ENCODE measurements at regions not wholly inside any gene's neighbourhood (a gene's known extent, or its start where the extent isn't known, plus 50 kb on each side); places are given as distances from the start of the nearest gene placed in this dataset.

DNA sequence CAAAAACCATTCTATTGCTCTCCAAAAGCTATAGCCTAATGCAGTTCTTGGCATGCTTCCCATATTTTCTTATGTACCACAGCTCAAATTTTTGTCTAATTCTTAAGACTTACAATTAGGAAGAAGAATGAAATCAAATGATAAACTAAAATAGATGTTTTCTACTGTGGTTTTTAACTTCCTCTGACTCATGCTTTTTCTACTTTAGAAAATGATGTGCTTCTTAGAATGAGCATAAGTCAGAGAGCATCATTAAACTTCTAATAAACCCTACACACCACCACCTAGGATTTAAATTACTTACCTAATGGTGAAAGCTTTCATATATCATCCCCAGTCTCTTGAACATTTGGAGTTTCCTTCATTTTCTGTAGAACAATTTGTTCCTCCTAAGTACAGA is 217.0 kb upstream of the NDST3 start:
- no peak overlapping the region for H3K4me2 ChIP-seq (ENCODE audit: low read depth, low read length, poor library complexity, severe bottlenecking)
- no peaks in the 10 kb centered on the region for H3K79me2 ChIP-seq (ENCODE audit: insufficient read depth, low read length)
- no peaks in the 10 kb centered on the region for H3F3A ChIP-seq (ENCODE audit: low read depth)
- TF ChIP-seq EZH2phosphoT487 (IDR thresholded peaks at IDR 0.05; ENCODE audit: borderline replicate concordance) = no peak
- TF ChIP-seq, protein P1, sequence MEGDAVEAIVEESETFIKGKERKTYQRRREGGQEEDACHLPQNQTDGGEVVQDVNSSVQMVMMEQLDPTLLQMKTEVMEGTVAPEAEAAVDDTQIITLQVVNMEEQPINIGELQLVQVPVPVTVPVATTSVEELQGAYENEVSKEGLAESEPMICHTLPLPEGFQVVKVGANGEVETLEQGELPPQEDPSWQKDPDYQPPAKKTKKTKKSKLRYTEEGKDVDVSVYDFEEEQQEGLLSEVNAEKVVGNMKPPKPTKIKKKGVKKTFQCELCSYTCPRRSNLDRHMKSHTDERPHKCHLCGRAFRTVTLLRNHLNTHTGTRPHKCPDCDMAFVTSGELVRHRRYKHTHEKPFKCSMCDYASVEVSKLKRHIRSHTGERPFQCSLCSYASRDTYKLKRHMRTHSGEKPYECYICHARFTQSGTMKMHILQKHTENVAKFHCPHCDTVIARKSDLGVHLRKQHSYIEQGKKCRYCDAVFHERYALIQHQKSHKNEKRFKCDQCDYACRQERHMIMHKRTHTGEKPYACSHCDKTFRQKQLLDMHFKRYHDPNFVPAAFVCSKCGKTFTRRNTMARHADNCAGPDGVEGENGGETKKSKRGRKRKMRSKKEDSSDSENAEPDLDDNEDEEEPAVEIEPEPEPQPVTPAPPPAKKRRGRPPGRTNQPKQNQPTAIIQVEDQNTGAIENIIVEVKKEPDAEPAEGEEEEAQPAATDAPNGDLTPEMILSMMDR (conservative IDR thresholded peaks at IDR 0.05; ENCODE audit: low read length) = no peak
- no peak overlapping the region for H3K4me3 ChIP-seq (ENCODE audit: low read length, poor library complexity, severe bottlenecking)
- H3K9me2 ChIP-seq (replicated peaks; ENCODE audit: low read depth, low read length) = no peaks in the 10 kb centered on the region
- no peak overlapping the region for H2AFZ ChIP-seq (ENCODE audit: low read length)
- H3K9ac ChIP-seq (ENCODE audit: low read depth, low read length, poor library complexity, severe bottlenecking) = no peak overlapping the region
- no peaks in the 10 kb centered on the region for H3K9me3 ChIP-seq (ENCODE audit: insufficient read depth, low read depth, low read length)
- H3K27me3 ChIP-seq (ENCODE audit: insufficient read depth, low read length, poor library complexity, severe bottlenecking) = no peaks in the 10 kb centered on the region
- no peaks in the 10 kb centered on the region for H3K4me1 ChIP-seq (ENCODE audit: insufficient read depth, low read length, poor library complexity, severe bottlenecking)
- H4K20me1 ChIP-seq (ENCODE audit: insufficient read depth, low read length, poor library complexity, severe bottlenecking) = no peaks in the 10 kb centered on the region
- no peaks in the 10 kb centered on the region for H3K36me3 ChIP-seq (ENCODE audit: insufficient read depth, low read length)

- Histone ChIP-seq H3K9me2 (replicated peaks; ENCODE audit: low read depth, low read length) (no peaks in the 10 kb centered on the region), H3K9me3 (ENCODE audit: insufficient read depth, low read depth, low read length) (no peaks in the 10 kb centered on the region), H3K36me3 (ENCODE audit: insufficient read depth, low read length) (no peaks in the 10 kb centered on the region), H3K4me2 (ENCODE audit: low read depth, low read length, poor library complexity, severe bottlenecking) (no peak overlapping the region), H3K79me2 (ENCODE audit: insufficient read depth, low read length) (no peaks in the 10 kb centered on the region), H4K20me1 (ENCODE audit: insufficient read depth, low read length, poor library complexity, severe bottlenecking) (no peaks in the 10 kb centered on the region), H2AFZ (ENCODE audit: low read length) (no peak overlapping the region), H3F3A (ENCODE audit: low read depth) (no peaks in the 10 kb centered on the region), H3K9ac (ENCODE audit: low read depth, low read length, poor library complexity, severe bottlenecking) (no peak overlapping the region), H3K27me3 (ENCODE audit: insufficient read depth, low read length, poor library complexity, severe bottlenecking) (no peaks in the 10 kb centered on the region), H3K4me3 (ENCODE audit: low read length, poor library complexity, severe bottlenecking) (no peak overlapping the region), H3K4me1 (ENCODE audit: insufficient read depth, low read length, poor library complexity, severe bottlenecking) (no peaks in the 10 kb centered on the region)
- no peak for TF ChIP-seq EZH2phosphoT487 (IDR thresholded peaks at IDR 0.05; ENCODE audit: borderline replicate concordance)
- TF ChIP-seq, protein P1 (conservative IDR thresholded peaks at IDR 0.05; ENCODE audit: low read length) = no peak
Observed at GRCh38 chr4:117821834-117822233, 212.5 kb upstream of the NDST3 start.

- no peaks in the 10 kb centered on the region for H3F3A ChIP-seq (ENCODE audit: low read depth)
- no peak overlapping the region for H3K9ac ChIP-seq (ENCODE audit: low read depth, low read length, poor library complexity, severe bottlenecking)
- no peaks in the 10 kb centered on the region for H3K9me2 ChIP-seq (replicated peaks; ENCODE audit: low read depth, low read length)
- no peaks in the 10 kb centered on the region for H3K36me3 ChIP-seq (ENCODE audit: insufficient read depth, low read length)
- H3K4me2 ChIP-seq (ENCODE audit: low read depth, low read length, poor library complexity, severe bottlenecking) = no peak overlapping the region
- no peaks in the 10 kb centered on the region for H4K20me1 ChIP-seq (ENCODE audit: insufficient read depth, low read length, poor library complexity, severe bottlenecking)
- TF ChIP-seq, protein P1 (conservative IDR thresholded peaks at IDR 0.05; ENCODE audit: low read length) = no peak
- no peak for TF ChIP-seq EZH2phosphoT487 (IDR thresholded peaks at IDR 0.05; ENCODE audit: borderline replicate concordance)
- no peaks in the 10 kb centered on the region for H3K79me2 ChIP-seq (ENCODE audit: insufficient read depth, low read length)
- no peaks in the 10 kb centered on the region for H3K4me1 ChIP-seq (ENCODE audit: insufficient read depth, low read length, poor library complexity, severe bottlenecking)
- no peak overlapping the region for H2AFZ ChIP-seq (ENCODE audit: low read length)
- no peaks in the 10 kb centered on the region for H3K9me3 ChIP-seq (ENCODE audit: insufficient read depth, low read depth, low read length)
- no peaks in the 10 kb centered on the region for H3K27me3 ChIP-seq (ENCODE audit: insufficient read depth, low read length, poor library complexity, severe bottlenecking)
- H3K4me3 ChIP-seq (ENCODE audit: low read length, poor library complexity, severe bottlenecking) = no peak overlapping the region
Observed at GRCh38 chr4:117823388-117823787, 210.9 kb upstream of the NDST3 start.
